GM23338 (cell line): ENCODE measurements at regions not wholly inside any gene's neighbourhood (a gene's known extent, or its start where the extent isn't known, plus 50 kb on each side); places are given as distances from the start of the nearest gene placed in this dataset.

Experiments used
- ATAC-seq: fragments of 200-7000 bp; cut with Tn5 transposase; 3 replicates; pipeline ENCODE4 v1.9.1; 2020
- DNase-seq: peaks from one replicate; pipeline ENCODE4 v3.0.0-alpha.2; 2015; ENCODE audit warnings: low spot score
- H2AFZ ChIP-seq: fragments of 200-600 bp; sonication (generic); 2 replicates; pipeline ENCODE4 v1.8.0; 2016; ENCODE audit warnings: antibody characterized with exemption, mild to moderate bottlenecking, moderate library complexity
- H3F3A ChIP-seq: fragments of 200-600 bp; sonication (generic); replicated peaks from 2 replicates; pipeline ENCODE4 v1.8.0; 2017; ENCODE audit warnings: antibody characterized with exemption, mixed run types, low read depth
- H3K27ac ChIP-seq: fragments of 200-600 bp; sonication (generic); 2 replicates; pipeline ENCODE4 v1.6.1; 2016; ENCODE audit warnings: low read depth
- H3K27me3 ChIP-seq: fragments of 200-600 bp; sonication (generic); 2 replicates; pipeline ENCODE4 v1.8.0; 2016; ENCODE audit warnings: mild to moderate bottlenecking, mixed run types, moderate library complexity; ENCODE audit not compliant: insufficient read depth
- H3K36me3 ChIP-seq: fragments of 200-600 bp; sonication (generic); 2 replicates; pipeline ENCODE4 v1.8.0; 2016; ENCODE audit warnings: mild to moderate bottlenecking; ENCODE audit not compliant: insufficient read depth
- H3K4me1 ChIP-seq: fragments of 200-600 bp; sonication (generic); 2 replicates; pipeline ENCODE4 v1.8.0; 2016; ENCODE audit warnings: mild to moderate bottlenecking, moderate library complexity; ENCODE audit not compliant: insufficient read depth
- H3K4me2 ChIP-seq: fragments of 200-600 bp; sonication (generic); 2 replicates; pipeline ENCODE4 v1.7.1; 2017; ENCODE audit warnings: mixed run types
- H3K4me3 ChIP-seq: fragments of 200-600 bp; sonication (generic); 2 replicates; pipeline ENCODE4 v1.6.1; 2016; ENCODE audit warnings: mixed run types
- H3K79me2 ChIP-seq: fragments of 200-600 bp; sonication (generic); replicated peaks from 2 replicates; pipeline ENCODE4 v1.8.0; 2017; ENCODE audit warnings: mild to moderate bottlenecking; ENCODE audit not compliant: insufficient read depth
- H3K9me2 ChIP-seq: fragments of 200-600 bp; sonication (generic); 2 replicates; pipeline ENCODE4 v1.8.0; 2017; ENCODE audit not compliant: insufficient read depth
- H4K20me1 ChIP-seq: fragments of 200-600 bp; sonication (generic); replicated peaks from 2 replicates; pipeline ENCODE4 v1.8.0; 2017; ENCODE audit warnings: mild to moderate bottlenecking; ENCODE audit not compliant: insufficient read depth
- H3K27ac Mint-ChIP-seq: 2 replicates; pipeline ENCODE4 v1.8.0; 2020; ENCODE audit warnings: inconsistent platforms, mild to moderate bottlenecking, moderate library complexity, mixed read lengths
- H3K27me3 Mint-ChIP-seq: 3 replicates; pipeline ENCODE4 v1.8.0; 2022; ENCODE audit warnings: low read depth, mild to moderate bottlenecking, moderate library complexity, mixed read lengths, inconsistent platforms; ENCODE audit not compliant: insufficient read depth, poor library complexity
- H3K36me3 Mint-ChIP-seq: 3 replicates; pipeline ENCODE4 v1.8.0; 2021; ENCODE audit warnings: low read depth, mild to moderate bottlenecking, inconsistent platforms, moderate library complexity, mixed read lengths
- H3K4me1 Mint-ChIP-seq: 3 replicates; pipeline ENCODE4 v1.8.0; 2020; ENCODE audit warnings: mild to moderate bottlenecking, inconsistent platforms, mixed read lengths
- H3K4me3 Mint-ChIP-seq: 3 replicates; pipeline ENCODE4 v1.8.0; 2021; ENCODE audit warnings: moderate library complexity, mild to moderate bottlenecking, inconsistent platforms, mixed read lengths
- H3K9me3 Mint-ChIP-seq: 3 replicates; pipeline ENCODE4 v1.8.0; 2020; ENCODE audit warnings: moderate library complexity, mild to moderate bottlenecking, inconsistent platforms, mixed read lengths
- CREB1 ChIP-seq: fragments of 250-450 bp; sonication (Bioruptor Pico); IDR thresholded peaks from 2 replicates; pipeline ENCODE4 v1.5.0; 2020; ENCODE audit warnings: low read depth, mild to moderate bottlenecking, moderate library complexity
- CTCF ChIP-seq, 2 experiments: fragments of 200-600 bp in 1 of 2; sonication (generic) in 1 of 2; conservative IDR thresholded peaks; 2 replicates each; pipeline versions ENCODE4 v1.5.1 to v1.6.1; 2016 to 2017; ENCODE audit warnings: antibody characterized with exemption in 2 of 2, low read depth in 2 of 2, mild to moderate bottlenecking in 2 of 2, moderate library complexity in 1 of 2
- ETS1 ChIP-seq: IDR thresholded peaks from 2 replicates; pipeline ENCODE4 v1.6.1; 2016; ENCODE audit warnings: antibody characterized with exemption
- EZH2 ChIP-seq: fragments of 200-600 bp; sonication (generic); IDR thresholded peaks from one replicate; pipeline ENCODE4 v1.8.0; 2017; ENCODE audit warnings: antibody characterized with exemption, mild to moderate bottlenecking, low read depth; ENCODE audit not compliant: unreplicated experiment
- EZH2phosphoT487 ChIP-seq: fragments of 200-600 bp; sonication (generic); IDR thresholded peaks from one replicate; pipeline ENCODE4 v1.8.1; 2018; ENCODE audit warnings: antibody characterized with exemption; ENCODE audit not compliant: unreplicated experiment
- NANOG ChIP-seq: IDR thresholded peaks from 2 replicates; pipeline ENCODE4 v1.6.1; 2016; ENCODE audit warnings: antibody characterized with exemption, borderline replicate concordance
- POLR2AphosphoS5 ChIP-seq: IDR thresholded peaks from 2 replicates; pipeline ENCODE4 v1.6.1; 2016; ENCODE audit warnings: antibody characterized with exemption, low read depth
- REST ChIP-seq: IDR thresholded peaks from one replicate; pipeline ENCODE4 v1.6.1; 2018; ENCODE audit warnings: antibody characterized with exemption; ENCODE audit not compliant: unreplicated experiment
- STAT1 ChIP-seq: IDR thresholded peaks from one replicate; pipeline ENCODE4 v1.6.1; 2016; ENCODE audit warnings: antibody characterized with exemption; ENCODE audit not compliant: unreplicated experiment
- ZNF114 ChIP-seq: fragments of 250-450 bp; sonication (Bioruptor Pico); IDR thresholded peaks from 2 replicates; pipeline ENCODE4 v1.5.0; 2020; ENCODE audit warnings: mild to moderate bottlenecking, moderate library complexity
- ZNF331 ChIP-seq: fragments of 250-450 bp; sonication (Bioruptor Pico); IDR thresholded peaks from 2 replicates; pipeline ENCODE4 v1.5.0; 2020; ENCODE audit warnings: low read depth, mild to moderate bottlenecking, moderate library complexity
- ZNF462 ChIP-seq: fragments of 250-450 bp; sonication (Bioruptor Pico); IDR thresholded peaks from 2 replicates; pipeline ENCODE4 v1.5.0; 2020; ENCODE audit warnings: mild to moderate bottlenecking, moderate library complexity

GRCh38 chr9:120236596-120236995, 343.4 kb downstream of the CDK5RAP2 start:
- Mint-ChIP-seq H3K4me1 (0 out of 3 replicates have a peak, but pooled peaks cover 2% of the 10 kb centered on the region), H3K27ac (no peak overlapping the region), H3K9me3 (no peaks in the 10 kb centered on the region), H3K4me3 (no peak overlapping the region), H3K36me3 (no peaks in the 10 kb centered on the region), H3K27me3 (peaks cover 1% of the 10 kb centered on the region)
- Histone ChIP-seq H3K27ac (no peak overlapping the region), H3K9me2 (0 out of 2 replicates have a peak, but pooled peaks cover 13% of the 10 kb centered on the region), H2AFZ (no peak overlapping the region), H3F3A (no peaks in the 10 kb centered on the region), H3K4me2 (no peak overlapping the region), H3K27me3 (no peaks in the 10 kb centered on the region), H3K4me1 (no peaks in the 10 kb centered on the region), H4K20me1 (no peaks in the 10 kb centered on the region), H3K36me3 (no peaks in the 10 kb centered on the region), H3K4me3 (no peak overlapping the region), H3K79me2 (no peaks in the 10 kb centered on the region)
- TF ChIP-seq EZH2phosphoT487 (no peak), ZNF462 (CRISPR knock-in tag) (no peak), CREB1 (CRISPR knock-in tag) (no peak), POLR2AphosphoS5 (no peak), ZNF114 (CRISPR knock-in tag) (no peak), REST (no peak), NANOG (no peak), ETS1 (no peak), EZH2 (no peak), ZNF331 (CRISPR knock-in tag) (no peak), STAT1 (no peak), CTCF (conservative IDR thresholded peaks at IDR 0.05; ENCODE audit: low read depth in 2 of 2) (no peak)
- DNase-seq, result no peak
- ATAC-seq, result no peak
